GM21367 (cell line): ENCODE measurements at regions not wholly inside any gene's neighbourhood (a gene's known extent, or its start where the extent isn't known, plus 50 kb on each side); places are given as distances from the start of the nearest gene placed in this dataset.
"Not testable (repeated sequence)": the region's sequence is repeated elsewhere in the genome, so short reads cannot be mapped to it uniquely, and the experiment has no call there.

Experiments
- ATAC-seq: cut with Tn5 transposase; IDR thresholded peaks from one replicate; pipeline ENCODE4 v1.9.1; 2021; ENCODE audit not compliant: unreplicated experiment

GRCh38 chr6:145119081-145119480 is 616.2 kb downstream of the EPM2A start:
- no peak for ATAC-seq

GRCh38 chr6:145132709-145133108 is 602.6 kb downstream of the EPM2A start:
- no peak for ATAC-seq

- no peak for ATAC-seq
Observed at GRCh38 chr6:145135702-145136101, 599.6 kb downstream of the EPM2A start.

GRCh38 chr6:145137425-145137824 is 597.9 kb downstream of the EPM2A start:
- ATAC-seq = no peak

- ATAC-seq = no peak
Observed at GRCh38 chr6:145138469-145139139, 596.7 kb downstream of the EPM2A start.

- ATAC-seq = no peak
Observed at GRCh38 chr6:145139140-145139850, 596.0 kb downstream of the EPM2A start.

GRCh38 chr6:145139895-145140294 is 595.4 kb downstream of the EPM2A start:
- no peak for ATAC-seq

GRCh38 chr6:145141572-145141971 is 593.7 kb downstream of the EPM2A start:
- no peak for ATAC-seq

GRCh38 chr6:145142958-145143357 is 592.4 kb downstream of the EPM2A start:
- ATAC-seq = no peak

- ATAC-seq = no peak
Observed at GRCh38 chr6:145143379-145143778, 591.9 kb downstream of the EPM2A start.

GRCh38 chr6:145147559-145147958 is 587.8 kb downstream of the EPM2A start:
- no peak for ATAC-seq

GRCh38 chr6:145147981-145148749 is 587.2 kb downstream of the EPM2A start:
- no peak for ATAC-seq

GRCh38 chr6:145148776-145149175 is 586.5 kb downstream of the EPM2A start:
- no peak for ATAC-seq

- ATAC-seq = no peak
Observed at GRCh38 chr6:145151624-145152023, 583.7 kb downstream of the EPM2A start.

GRCh38 chr6:145153495-145153894 is 581.8 kb downstream of the EPM2A start:
- no peak for ATAC-seq

- ATAC-seq = no peak
Observed at GRCh38 chr6:145155411-145155810, 579.9 kb downstream of the EPM2A start.

GRCh38 chr6:145155873-145156782 is 579.2 kb downstream of the EPM2A start:
- no peak for ATAC-seq

GRCh38 chr6:145158636-145159035 is 576.7 kb downstream of the EPM2A start:
- ATAC-seq = not testable (repeated sequence)

GRCh38 chr6:145159921-145160320 is 575.4 kb downstream of the EPM2A start:
- ATAC-seq = no peak

- no peak for ATAC-seq
Observed at GRCh38 chr6:145161501-145161900, 573.8 kb downstream of the EPM2A start.

GRCh38 chr6:145169726-145170224 is 565.5 kb downstream of the EPM2A start:
- ATAC-seq = no peak
